ENCODE measurements at regions not wholly inside any gene's neighbourhood (a gene's known extent, or its start where the extent isn't known, plus 50 kb on each side); places are given as distances from the start of the nearest gene placed in this dataset.

DNA sequence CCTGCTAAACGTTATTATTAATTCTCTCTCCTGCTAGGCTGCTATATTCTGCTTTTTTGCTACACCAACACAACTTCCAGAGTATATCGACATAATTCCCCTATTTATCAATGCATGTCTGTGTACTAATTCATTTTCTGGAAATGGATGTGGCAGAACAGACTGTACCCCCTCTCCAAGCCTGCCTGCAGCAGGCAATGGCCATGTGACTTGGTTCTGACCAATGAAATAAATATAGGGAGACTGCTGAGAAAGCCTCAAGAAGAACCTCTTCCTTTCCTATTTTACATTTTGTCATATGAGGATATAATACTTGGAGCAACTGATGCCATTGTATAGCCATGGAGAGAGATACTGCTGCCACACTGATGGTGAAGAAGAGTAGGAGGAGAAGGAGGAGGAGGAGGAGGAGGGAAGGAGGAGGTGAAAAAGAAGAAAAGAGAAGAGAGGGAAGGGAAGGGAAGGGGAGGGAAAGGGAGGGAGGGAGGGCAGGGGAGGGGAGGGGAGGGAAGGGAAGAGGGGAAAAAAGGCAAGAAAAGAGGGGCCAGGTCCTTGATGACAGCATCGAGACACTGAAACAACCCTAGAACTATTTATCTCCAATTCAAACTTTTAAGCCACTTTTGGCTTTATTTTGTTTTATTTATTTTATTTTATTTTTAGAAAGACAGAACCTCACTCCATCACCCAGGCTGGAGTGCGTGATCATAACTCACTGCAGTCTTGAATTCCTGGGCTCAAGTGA is 57.0 kb upstream of the SPP1 start:
- TF ChIP-seq, protein P1, sequence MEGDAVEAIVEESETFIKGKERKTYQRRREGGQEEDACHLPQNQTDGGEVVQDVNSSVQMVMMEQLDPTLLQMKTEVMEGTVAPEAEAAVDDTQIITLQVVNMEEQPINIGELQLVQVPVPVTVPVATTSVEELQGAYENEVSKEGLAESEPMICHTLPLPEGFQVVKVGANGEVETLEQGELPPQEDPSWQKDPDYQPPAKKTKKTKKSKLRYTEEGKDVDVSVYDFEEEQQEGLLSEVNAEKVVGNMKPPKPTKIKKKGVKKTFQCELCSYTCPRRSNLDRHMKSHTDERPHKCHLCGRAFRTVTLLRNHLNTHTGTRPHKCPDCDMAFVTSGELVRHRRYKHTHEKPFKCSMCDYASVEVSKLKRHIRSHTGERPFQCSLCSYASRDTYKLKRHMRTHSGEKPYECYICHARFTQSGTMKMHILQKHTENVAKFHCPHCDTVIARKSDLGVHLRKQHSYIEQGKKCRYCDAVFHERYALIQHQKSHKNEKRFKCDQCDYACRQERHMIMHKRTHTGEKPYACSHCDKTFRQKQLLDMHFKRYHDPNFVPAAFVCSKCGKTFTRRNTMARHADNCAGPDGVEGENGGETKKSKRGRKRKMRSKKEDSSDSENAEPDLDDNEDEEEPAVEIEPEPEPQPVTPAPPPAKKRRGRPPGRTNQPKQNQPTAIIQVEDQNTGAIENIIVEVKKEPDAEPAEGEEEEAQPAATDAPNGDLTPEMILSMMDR (IDR thresholded peaks at IDR 0.05; ENCODE audit: poor library complexity), result no peak
- no peak for TF ChIP-seq EZH2 (IDR thresholded peaks at IDR 0.05; ENCODE audit: borderline replicate concordance)
- TF ChIP-seq EZH2phosphoT487 (IDR thresholded peaks at IDR 0.05; ENCODE audit: low read depth, severe bottlenecking, unreplicated experiment), result no peak

All from hepatocyte (in vitro differentiated cells).